ENCODE measurements at regions not wholly inside any gene's neighbourhood (a gene's known extent, or its start where the extent isn't known, plus 50 kb on each side); places are given as distances from the start of the nearest gene placed in this dataset.
A peak's percentile ranks its signal among the peaks of the same experiment; 100 is the strongest.
"Not testable (repeated sequence)": the region's sequence is repeated elsewhere in the genome, so short reads cannot be mapped to it uniquely, and the experiment has no call there.

GRCh38 chr5:21496056-21496455 lies 1357.1 kb downstream of the CDH12 start:
- DNase-seq (ENCODE audit: low read depth); H3K4me3 ChIP-seq (ENCODE audit: control insufficient read depth, low read depth, low read length): not testable (repeated sequence)

- not testable (repeated sequence) for DNase-seq (ENCODE audit: low read depth); H3K4me3 ChIP-seq (ENCODE audit: control insufficient read depth, low read depth, low read length)
These were observed 1357.9 kb downstream of the CDH12 start for GRCh38 chr5:21495235-21495634.

- H3K4me3 ChIP-seq (ENCODE audit: control insufficient read depth, low read depth, low read length); DNase-seq (ENCODE audit: low read depth): not testable (repeated sequence)
These were observed 1359.1 kb downstream of the CDH12 start for GRCh38 chr5:21494033-21494432.

GRCh38 chr5:21491182-21491581 lies 1362.0 kb downstream of the CDH12 start:
- not testable (repeated sequence) for H3K4me3 ChIP-seq (ENCODE audit: control insufficient read depth, low read depth, low read length); DNase-seq (ENCODE audit: low read depth)

- H3K4me3 ChIP-seq (ENCODE audit: control insufficient read depth, low read depth, low read length); DNase-seq (ENCODE audit: low read depth): not testable (repeated sequence)
These were observed 1364.3 kb downstream of the CDH12 start for GRCh38 chr5:21488828-21489227.

GRCh38 chr5:21485458-21486000 lies 1367.6 kb downstream of the CDH12 start:
- DNase-seq (ENCODE audit: low read depth), result peak; percentile 51
- peak; percentile 37 for TF ChIP-seq CTCF (conservative IDR thresholded peaks at IDR 0.05; ENCODE audit: control insufficient read depth, insufficient read depth, low read depth, low read length)
- not testable (repeated sequence) for H3K4me3 ChIP-seq (ENCODE audit: control insufficient read depth, low read depth, low read length)

GRCh38 chr5:21484498-21484889 lies 1368.7 kb downstream of the CDH12 start:
- not testable (repeated sequence) for H3K4me3 ChIP-seq (ENCODE audit: control insufficient read depth, low read depth, low read length); DNase-seq (ENCODE audit: low read depth)

GRCh38 chr5:21483790-21484497 lies 1369.2 kb downstream of the CDH12 start:
- H3K4me3 ChIP-seq (ENCODE audit: control insufficient read depth, low read depth, low read length); DNase-seq (ENCODE audit: low read depth): not testable (repeated sequence)

GRCh38 chr5:21482983-21483650 lies 1370.0 kb downstream of the CDH12 start:
- DNase-seq (ENCODE audit: low read depth); H3K4me3 ChIP-seq (ENCODE audit: control insufficient read depth, low read depth, low read length): not testable (repeated sequence)

GRCh38 chr5:21482522-21482921 lies 1370.6 kb downstream of the CDH12 start:
- H3K4me3 ChIP-seq (ENCODE audit: control insufficient read depth, low read depth, low read length), result not testable (repeated sequence)

GRCh38 chr5:21481320-21482270 lies 1371.5 kb downstream of the CDH12 start:
- not testable (repeated sequence) for H3K4me3 ChIP-seq (ENCODE audit: control insufficient read depth, low read depth, low read length)

More at GRCh38 chr5:21482522-21482921, 1370.6 kb downstream of the CDH12 start:
- not testable (repeated sequence) for DNase-seq (ENCODE audit: low read depth)

GRCh38 chr5:21480054-21480453 lies 1373.1 kb downstream of the CDH12 start:
- not testable (repeated sequence) for H3K4me3 ChIP-seq (ENCODE audit: control insufficient read depth, low read depth, low read length); DNase-seq (ENCODE audit: low read depth)

More at GRCh38 chr5:21481320-21482270, 1371.5 kb downstream of the CDH12 start:
- not testable (repeated sequence) for DNase-seq (ENCODE audit: low read depth)

- not testable (repeated sequence) for DNase-seq (ENCODE audit: low read depth); H3K4me3 ChIP-seq (ENCODE audit: control insufficient read depth, low read depth, low read length)
These were observed 1379.2 kb downstream of the CDH12 start for GRCh38 chr5:21473981-21474380.

- DNase-seq (ENCODE audit: low read depth), result not testable (repeated sequence)
These were observed 1379.7 kb downstream of the CDH12 start for GRCh38 chr5:21473436-21473835.

GRCh38 chr5:21471691-21472090 lies 1381.5 kb downstream of the CDH12 start:
- DNase-seq (ENCODE audit: low read depth); H3K4me3 ChIP-seq (ENCODE audit: control insufficient read depth, low read depth, low read length): not testable (repeated sequence)

More at GRCh38 chr5:21473436-21473835, 1379.7 kb downstream of the CDH12 start:
- not testable (repeated sequence) for H3K4me3 ChIP-seq (ENCODE audit: control insufficient read depth, low read depth, low read length)
